ENCODE measurements at regions not wholly inside any gene's neighbourhood (a gene's known extent, or its start where the extent isn't known, plus 50 kb on each side); places are given as distances from the start of the nearest gene placed in this dataset.
A peak's percentile ranks its signal among the peaks of the same experiment; 100 is the strongest.

GRCh38 chr11:8740129-8740528, 57.5 kb downstream of the RPL27A start:
- FAIRE-seq, result no peak

GRCh38 chr11:8744423-8744822, 61.8 kb downstream of the RPL27A start:
- FAIRE-seq, result no peak

GRCh38 chr11:8745431-8746253, 63.0 kb downstream of the RPL27A start:
- no peak for FAIRE-seq

DNA sequence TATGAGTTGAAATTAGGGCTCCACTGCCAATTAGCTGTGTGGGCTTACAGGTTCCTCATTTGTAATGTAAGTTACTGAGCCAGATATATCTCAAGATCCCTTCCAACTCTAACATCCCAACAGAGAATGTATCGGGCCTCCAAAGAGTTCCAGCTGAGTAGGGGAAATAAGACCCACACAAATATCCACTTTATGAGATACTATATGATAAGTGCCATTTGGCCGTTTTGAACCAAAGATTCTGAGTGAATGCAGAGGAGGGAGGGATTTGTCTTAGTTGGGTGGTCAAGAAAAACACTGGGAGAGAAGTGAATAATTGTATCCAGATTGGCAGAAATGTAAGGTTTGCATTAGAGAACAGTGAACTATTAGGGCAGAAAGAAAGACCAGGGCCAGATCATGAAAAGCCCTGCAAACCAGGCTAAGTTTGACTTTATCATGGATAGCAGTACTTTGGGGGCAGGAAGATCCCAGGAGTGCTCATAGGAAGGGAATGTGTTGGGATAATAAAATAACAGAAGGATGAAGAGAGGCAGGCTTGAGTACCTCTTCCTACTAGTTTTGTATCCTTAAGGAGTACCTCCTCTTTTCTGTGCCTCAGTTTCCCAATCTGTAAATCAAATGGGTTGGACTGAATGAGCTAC, 63.9 kb downstream of the RPL27A start:
- no peak for FAIRE-seq

GRCh38 chr11:8747173-8747572, 64.6 kb downstream of the RPL27A start:
- FAIRE-seq, result no peak

DNA sequence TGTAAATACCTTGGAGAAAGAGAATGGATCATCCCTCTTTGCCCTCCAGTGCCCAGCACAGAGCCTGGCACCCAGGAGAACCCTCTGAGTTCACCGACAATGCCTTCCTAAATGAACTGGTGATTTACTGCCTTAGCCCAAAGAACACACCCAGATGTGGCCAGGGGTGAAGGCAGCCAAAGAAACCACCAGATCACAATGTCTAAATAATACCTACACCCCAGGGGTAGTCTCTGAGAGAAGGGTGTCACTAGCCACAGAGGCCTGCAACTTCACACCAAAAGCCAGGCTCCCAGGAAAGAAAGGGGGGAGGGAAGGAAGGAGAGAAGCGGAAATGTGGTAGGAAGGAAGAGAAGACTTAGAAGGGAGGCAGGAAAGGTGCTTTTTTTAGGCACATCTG, 65.7 kb downstream of the RPL27A start:
- FAIRE-seq, result no peak

DNA sequence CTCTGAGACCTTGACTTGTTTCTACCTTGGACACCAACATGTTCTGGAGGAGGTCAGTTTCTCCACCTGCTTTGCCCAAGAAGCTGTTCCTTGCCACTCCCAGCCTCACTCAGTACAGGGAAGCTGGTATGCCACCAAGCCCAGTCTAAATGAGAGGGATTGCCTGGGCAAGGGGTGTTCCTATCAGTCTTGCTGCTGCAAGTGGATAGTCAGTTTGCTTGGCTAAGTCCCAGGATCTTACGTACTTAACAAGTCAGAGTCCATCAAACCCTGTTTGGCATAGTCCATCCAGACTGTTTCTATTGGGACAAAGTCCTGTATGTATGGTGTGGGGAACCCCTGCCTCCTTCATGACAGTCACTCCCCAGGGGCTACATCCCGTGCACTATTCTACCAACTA, 66.6 kb downstream of the RPL27A start:
- FAIRE-seq, result no peak

GRCh38 chr11:8754241-8754640, 71.6 kb downstream of the RPL27A start:
- FAIRE-seq, result no peak

- no peak for FAIRE-seq
These were observed 73.6 kb downstream of the RPL27A start for GRCh38 chr11:8756201-8756600.

DNA sequence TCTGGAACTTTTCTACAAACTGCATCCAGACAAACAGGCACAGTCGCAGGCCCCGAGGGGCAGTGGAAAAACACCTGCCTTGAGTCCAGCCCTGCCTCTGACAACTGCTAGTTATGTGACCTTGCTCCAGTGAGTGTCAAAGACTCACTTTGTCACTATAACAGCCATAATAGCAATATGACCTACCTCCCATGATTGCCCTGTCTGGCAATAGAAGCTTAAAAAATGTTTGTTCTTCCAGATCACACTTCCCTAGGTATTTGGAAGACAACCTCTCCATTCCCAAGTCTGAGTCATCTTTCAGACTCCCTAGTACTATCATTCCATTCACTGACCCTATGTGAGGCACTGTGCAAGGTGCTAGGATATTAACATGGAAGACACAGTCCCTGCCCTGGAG, 74.5 kb downstream of the RPL27A start:
- FAIRE-seq, result no peak

- FAIRE-seq, result no peak
These were observed 74.9 kb downstream of the RPL27A start for GRCh38 chr11:8757533-8757932.

DNA sequence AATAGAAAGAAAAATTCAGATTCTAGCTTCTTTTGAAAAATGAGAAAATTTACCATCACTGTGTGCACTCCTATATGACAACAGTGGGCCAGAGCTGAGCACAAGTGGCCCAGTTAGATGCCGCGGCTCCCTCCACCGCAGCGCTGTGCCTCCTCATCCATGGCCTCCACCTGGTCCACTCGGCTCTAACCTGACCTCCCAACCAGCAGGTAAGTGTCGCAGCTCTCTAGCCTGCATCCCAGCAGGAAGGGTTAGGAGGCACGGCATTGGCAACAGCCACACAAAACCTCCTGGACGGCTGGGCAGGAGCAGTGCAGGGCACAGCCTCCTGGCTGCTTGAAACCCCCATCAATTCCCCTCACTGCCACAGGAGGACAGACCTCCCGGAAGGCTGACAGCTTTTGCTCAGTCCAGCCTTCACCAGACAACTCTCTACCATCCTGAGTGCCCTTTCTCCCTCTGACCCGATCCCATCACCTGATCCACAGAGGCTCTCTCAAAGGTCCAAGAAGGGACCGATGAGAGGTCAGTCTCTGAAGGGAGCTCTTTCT, 76.1 kb downstream of the RPL27A start:
- FAIRE-seq, result no peak

- no peak for FAIRE-seq
These were observed 77.0 kb downstream of the RPL27A start for GRCh38 chr11:8759634-8760033.

DNA sequence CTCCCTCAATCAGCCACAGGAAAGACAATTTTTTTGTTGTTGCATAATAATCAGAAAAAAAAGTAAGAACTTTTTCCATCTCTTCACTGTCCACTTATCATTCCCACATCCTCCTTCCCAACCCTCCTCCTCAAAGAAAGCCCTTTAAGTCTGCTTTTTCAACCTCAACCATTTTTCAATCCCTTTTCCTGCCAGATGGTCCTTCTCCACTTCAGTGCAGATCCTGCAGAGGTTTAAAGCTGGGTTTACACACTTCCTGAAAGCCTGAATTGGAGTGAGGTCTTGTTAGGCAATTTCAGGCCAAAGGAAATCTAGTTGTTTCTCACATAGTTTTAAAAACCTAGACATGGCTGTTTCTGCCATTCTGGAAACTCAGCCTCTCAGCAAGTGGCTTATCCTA, 78.3 kb downstream of the RPL27A start:
- no peak for FAIRE-seq

DNA sequence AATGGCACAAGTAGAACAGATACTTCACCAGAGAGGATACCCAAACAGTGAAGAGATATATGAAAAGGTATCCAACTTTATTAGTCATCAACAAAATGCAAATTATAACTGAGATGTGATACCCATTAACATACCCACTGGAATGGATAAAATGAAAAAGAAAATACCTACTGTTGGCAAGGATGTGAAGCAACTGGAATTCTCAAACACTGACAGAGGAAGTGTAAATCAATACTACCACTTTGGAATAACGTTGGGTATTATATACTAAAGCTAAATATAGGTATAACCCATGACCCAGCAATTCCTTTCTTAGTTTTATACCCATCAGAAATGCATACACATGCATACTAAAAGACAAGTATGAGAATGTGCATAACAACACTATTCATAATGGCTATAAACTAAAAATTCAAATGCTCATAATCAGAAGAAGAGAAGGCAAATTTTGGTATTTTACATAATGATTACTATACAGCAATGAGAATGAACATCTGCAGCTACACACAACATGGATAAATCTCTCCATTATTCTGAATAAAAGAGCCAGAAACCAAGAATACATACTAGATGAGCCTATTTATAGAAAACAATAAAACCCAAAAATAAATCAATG, 80.6 kb downstream of the RPL27A start:
- FAIRE-seq, result no peak

- FAIRE-seq, result peak; percentile 95
These were observed 82.7 kb downstream of the RPL27A start for GRCh38 chr11:8765294-8765693.

DNA sequence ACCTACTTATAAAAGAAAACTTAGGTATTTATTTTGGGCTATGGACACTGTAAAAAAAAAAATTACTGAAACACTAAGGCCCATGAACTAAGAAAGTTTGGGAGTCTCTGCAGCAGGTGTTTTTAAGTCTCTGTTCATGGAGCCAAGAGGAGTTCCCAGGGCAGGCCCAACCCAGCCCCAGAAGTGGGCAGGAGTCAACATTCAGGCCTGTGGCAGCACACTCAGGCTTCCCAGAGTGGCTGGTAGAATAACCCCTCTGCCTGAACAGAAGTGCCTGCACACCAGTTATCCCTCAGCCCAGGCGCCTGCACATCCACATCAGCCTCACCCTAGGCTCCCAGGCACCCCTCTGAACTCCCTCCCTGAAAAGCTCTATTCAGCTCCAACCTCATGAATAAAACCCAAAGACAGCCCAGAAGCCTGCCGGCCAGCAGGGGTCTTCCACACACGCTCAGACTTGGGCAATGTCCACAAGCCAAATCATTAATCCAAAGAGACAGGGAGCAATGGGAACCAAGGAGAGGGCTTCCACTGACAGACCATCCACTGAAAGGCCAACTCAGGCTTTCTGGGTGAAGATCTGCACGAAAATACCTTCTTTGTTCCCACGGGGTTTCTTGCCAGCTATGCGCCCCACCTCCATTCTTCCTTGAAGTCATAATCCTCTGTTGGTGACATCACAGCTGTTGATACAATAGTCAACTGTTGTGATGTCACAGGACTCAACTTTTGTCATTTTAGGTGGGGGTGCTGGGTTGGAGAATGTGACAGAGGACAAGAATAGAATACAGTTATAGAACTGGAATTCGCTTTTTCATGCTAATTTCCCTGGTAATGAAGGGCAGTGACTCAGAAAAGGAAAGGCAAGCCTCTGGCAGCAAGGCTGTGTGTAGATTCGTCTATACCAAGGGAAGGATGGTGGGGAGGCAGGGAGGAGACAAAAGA, 83.7 kb downstream of the RPL27A start:
- no peak for FAIRE-seq

DNA sequence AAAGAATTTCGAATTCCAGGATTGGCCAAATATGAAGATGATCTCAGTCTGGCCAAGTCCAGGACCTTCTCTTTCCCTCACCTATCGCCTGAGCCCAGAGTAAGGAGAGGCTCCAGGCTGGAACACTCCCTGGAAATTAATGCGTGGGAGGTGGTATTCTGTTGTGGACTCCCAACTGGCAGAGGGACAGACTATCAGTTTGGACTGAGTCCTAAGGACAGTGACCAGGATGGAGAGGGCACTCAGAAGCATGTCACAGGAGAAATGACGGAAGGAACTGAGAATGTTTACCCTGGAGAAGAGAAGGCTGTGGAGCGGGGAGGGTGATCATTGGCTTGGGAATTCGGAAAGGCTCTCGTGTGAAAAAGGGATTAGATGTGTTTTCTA, 84.4 kb downstream of the RPL27A start:
- no peak for FAIRE-seq

DNA sequence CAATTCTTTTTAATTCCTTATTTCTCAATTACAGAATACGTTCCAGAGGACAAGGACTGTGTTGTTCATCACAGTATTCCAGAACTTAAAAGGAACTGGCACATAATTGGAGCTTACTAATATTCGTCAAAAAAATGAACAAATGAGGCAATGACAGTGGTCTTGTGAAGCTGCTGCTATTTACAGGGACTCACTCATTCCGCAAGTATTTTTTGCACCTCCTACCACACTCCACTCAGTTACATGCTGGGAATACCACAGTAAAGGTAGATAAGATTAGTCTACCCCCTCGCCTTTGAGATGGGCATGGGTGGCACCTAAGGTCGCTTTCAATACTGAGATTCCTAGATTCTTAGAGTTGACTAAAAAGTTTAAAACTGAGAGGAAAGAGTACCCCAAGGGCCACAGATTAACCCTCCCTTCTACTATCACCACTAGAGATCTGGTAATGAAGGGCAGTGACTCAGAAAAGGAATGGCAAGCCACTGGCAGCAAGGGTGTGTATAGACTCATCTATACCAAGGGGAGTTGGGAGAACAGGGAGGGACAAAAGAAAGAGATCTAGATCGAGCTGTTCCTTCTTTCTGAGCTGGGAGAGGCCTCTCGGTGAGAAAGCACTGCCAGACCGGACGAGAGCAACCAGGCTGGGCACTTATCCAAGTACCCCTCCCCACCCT, 85.0 kb downstream of the RPL27A start:
- no peak for FAIRE-seq

DNA sequence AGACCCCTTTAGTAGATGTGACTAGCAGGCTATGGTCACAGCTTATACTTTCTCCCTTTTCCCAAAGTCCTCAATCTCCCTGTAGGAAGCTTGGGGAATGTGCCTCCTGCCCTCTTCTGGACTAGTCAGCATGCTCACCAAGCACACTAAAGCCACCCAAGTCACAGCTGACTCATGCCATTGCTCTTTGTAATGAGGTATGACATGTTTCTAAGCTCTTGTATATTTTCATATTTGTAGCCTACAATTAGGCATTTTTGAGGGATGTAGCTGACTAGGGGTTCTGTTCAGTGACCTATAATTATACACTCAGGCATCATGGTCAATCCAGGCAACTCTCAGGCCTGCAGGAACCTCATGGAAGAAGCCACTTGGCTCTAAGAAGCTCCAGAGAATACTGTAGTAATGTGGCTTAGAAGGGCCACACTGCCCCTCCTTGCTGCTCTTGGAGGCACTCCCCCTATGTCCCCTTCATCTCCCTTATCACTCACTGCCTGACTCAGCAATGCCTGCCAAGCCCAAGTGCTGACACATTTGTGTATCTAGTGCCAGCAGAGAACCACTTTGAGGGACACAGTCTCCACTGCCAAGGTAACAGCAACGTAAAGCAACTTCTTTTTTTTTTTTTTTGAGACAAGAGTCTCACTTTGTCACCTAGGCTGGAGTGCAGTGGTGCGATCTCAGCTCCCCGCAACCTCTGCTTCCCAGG, 86.2 kb downstream of the RPL27A start:
- FAIRE-seq, result no peak
